HG02885 (cell line): ENCODE measurements at regions not wholly inside any gene's neighbourhood (a gene's known extent, or its start where the extent isn't known, plus 50 kb on each side); places are given as distances from the start of the nearest gene placed in this dataset.

ENCODE experiments used
- ATAC-seq: cut with Tn5 transposase; IDR thresholded peaks from one replicate; pipeline ENCODE4 v1.9.1; 2021; ENCODE audit warnings: mild to moderate bottlenecking; ENCODE audit not compliant: unreplicated experiment, poor library complexity

GRCh38 chr13:23979361-23980159 lies 82.3 kb upstream of the C1QTNF9B start:
- peak; percentile 64 for ATAC-seq

- peak; percentile 90 for ATAC-seq
Observed at GRCh38 chr13:23980160-23980551, 82.9 kb upstream of the C1QTNF9B start.

- ATAC-seq = no peak
Observed at GRCh38 chr13:23983671-23984070, 86.4 kb upstream of the C1QTNF9B start.

GRCh38 chr13:23984546-23984945 lies 87.2 kb upstream of the C1QTNF9B start:
- ATAC-seq = no peak

- no peak for ATAC-seq
Observed at GRCh38 chr13:23985060-23985459, 87.8 kb upstream of the C1QTNF9B start.

- no peak for ATAC-seq
Observed at GRCh38 chr13:23985839-23986238, 88.5 kb upstream of the C1QTNF9B start.

GRCh38 chr13:23986619-23987018 lies 89.3 kb upstream of the C1QTNF9B start:
- ATAC-seq = no peak

GRCh38 chr13:23987331-23987894 lies 90.1 kb upstream of the C1QTNF9B start:
- ATAC-seq = no peak

- ATAC-seq = no peak
Observed at GRCh38 chr13:23988546-23989122, 91.3 kb upstream of the C1QTNF9B start.

GRCh38 chr13:23990455-23990854 lies 93.2 kb upstream of the C1QTNF9B start:
- ATAC-seq = no peak

- ATAC-seq = no peak
Observed at GRCh38 chr13:23991119-23991518, 93.8 kb upstream of the C1QTNF9B start.

GRCh38 chr13:23992781-23993679 lies 95.7 kb upstream of the C1QTNF9B start:
- ATAC-seq = no peak

- no peak for ATAC-seq
Observed at GRCh38 chr13:23993680-23993985, 96.3 kb upstream of the C1QTNF9B start.

- no peak for ATAC-seq
Observed at GRCh38 chr13:23995283-23996073, 98.2 kb upstream of the C1QTNF9B start.

GRCh38 chr13:23996456-23996855 lies 99.2 kb upstream of the C1QTNF9B start:
- ATAC-seq = no peak

GRCh38 chr13:23999424-23999823 lies 102.1 kb upstream of the C1QTNF9B start:
- no peak for ATAC-seq

- no peak for ATAC-seq
Observed at GRCh38 chr13:24002206-24002815, 105.0 kb upstream of the C1QTNF9B start.

GRCh38 chr13:24004142-24004899 lies 107.0 kb upstream of the C1QTNF9B start:
- no peak for ATAC-seq

GRCh38 chr13:24004971-24005370 lies 107.7 kb upstream of the C1QTNF9B start:
- ATAC-seq = no peak
